PC-9 (cell line): ENCODE measurements at regions not wholly inside any gene's neighbourhood (a gene's known extent, or its start where the extent isn't known, plus 50 kb on each side); places are given as distances from the start of the nearest gene placed in this dataset.

Experiments
- BruUV-seq: library from RNA; stranded (reverse); fragments of 400-500 nt; replicated peaks from 2 replicates; lab custom pipeline; 2021; lab: Mats Ljungman, UMichigan
- CTCF ChIA-PET: fragments of 300-600 bp; sonication (Branson Sonifier 250); formaldehyde crosslinking; loops from one replicate; lab custom pipeline; 2022; ENCODE audit warnings: antibody characterized with exemption; lab: Charles Lee
- POLR2A ChIA-PET: fragments of 300-600 bp; sonication (Branson Sonifier 250); formaldehyde crosslinking; loops from one replicate; lab custom pipeline; 2022; ENCODE audit warnings: antibody characterized with exemption; ENCODE audit not compliant: unreplicated experiment; lab: Charles Lee
- DNase-seq, 2 experiments: peaks; one replicate each; pipeline versions ENCODE4 v3.0.0 to v3.0.0-alpha.2; 2015 to 2022; ENCODE audit warnings: mixed read lengths in 1 of 2
- H2AFZ ChIP-seq: fragments of 200-600 bp; sonication (generic); 2 replicates; pipeline ENCODE4 v1.8.1; 2017; ENCODE audit warnings: antibody characterized with exemption
- H3F3A ChIP-seq: fragments of 200-600 bp; sonication (generic); 2 replicates; pipeline ENCODE4 v1.8.1; 2017; ENCODE audit warnings: antibody characterized with exemption, mild to moderate bottlenecking, low read depth; ENCODE audit not compliant: insufficient read depth
- H3K27ac ChIP-seq: fragments of 200-600 bp; sonication (generic); 2 replicates; pipeline ENCODE4 v1.6.1; 2016; ENCODE audit warnings: mixed run types
- H3K27me3 ChIP-seq: fragments of 200-600 bp; sonication (generic); 2 replicates; pipeline ENCODE4 v1.6.1; 2016; ENCODE audit warnings: low read depth, mixed run types; ENCODE audit not compliant: insufficient read depth
- H3K36me3 ChIP-seq: fragments of 200-600 bp; sonication (generic); 2 replicates; pipeline ENCODE4 v1.6.1; 2016; ENCODE audit warnings: low read depth, mixed run types
- H3K4me1 ChIP-seq: fragments of 200-600 bp; sonication (generic); replicated peaks from 2 replicates; pipeline ENCODE4 v1.6.1; 2016; ENCODE audit warnings: mixed run types; ENCODE audit not compliant: insufficient read depth
- H3K4me2 ChIP-seq: fragments of 200-600 bp; sonication (generic); 2 replicates; pipeline ENCODE4 v1.6.1; 2017; ENCODE audit warnings: mixed run types
- H3K4me3 ChIP-seq: fragments of 200-600 bp; sonication (generic); 2 replicates; pipeline ENCODE4 v1.6.1; 2016; ENCODE audit warnings: mixed run types
- H3K79me2 ChIP-seq: fragments of 200-600 bp; sonication (generic); 2 replicates; pipeline ENCODE4 v1.6.1; 2017; ENCODE audit warnings: low read depth, mixed run types
- H3K9me2 ChIP-seq: fragments of 200-600 bp; sonication (generic); 2 replicates; pipeline ENCODE4 v1.8.1; 2017; ENCODE audit warnings: mild to moderate bottlenecking; ENCODE audit not compliant: insufficient read depth
- H3K9me3 ChIP-seq: fragments of 200-600 bp; sonication (generic); 2 replicates; pipeline ENCODE4 v1.8.1; 2016; ENCODE audit warnings: low read depth; ENCODE audit not compliant: insufficient read depth
- H4K20me1 ChIP-seq: fragments of 200-600 bp; sonication (generic); 2 replicates; pipeline ENCODE4 v1.8.1; 2017; ENCODE audit not compliant: insufficient read depth
- CTCF ChIP-seq: fragments of 200-600 bp; sonication (generic); conservative IDR thresholded peaks from 2 replicates; pipeline ENCODE4 v1.6.1; 2017; ENCODE audit warnings: mixed run types, antibody characterized with exemption, mild to moderate bottlenecking, moderate library complexity
- EZH2 ChIP-seq: fragments of 200-600 bp; sonication (generic); IDR thresholded peaks from 2 replicates; pipeline ENCODE4 v1.8.0; 2017; ENCODE audit warnings: antibody characterized with exemption, low read depth
- intact Hi-C: fragments of 100-400 bp; cut with micrococcal nuclease; formaldehyde crosslinking; loops from one replicate; pipeline ENCODE4 v1.10.0; 2022; ENCODE audit not compliant: unreplicated experiment

DNA sequence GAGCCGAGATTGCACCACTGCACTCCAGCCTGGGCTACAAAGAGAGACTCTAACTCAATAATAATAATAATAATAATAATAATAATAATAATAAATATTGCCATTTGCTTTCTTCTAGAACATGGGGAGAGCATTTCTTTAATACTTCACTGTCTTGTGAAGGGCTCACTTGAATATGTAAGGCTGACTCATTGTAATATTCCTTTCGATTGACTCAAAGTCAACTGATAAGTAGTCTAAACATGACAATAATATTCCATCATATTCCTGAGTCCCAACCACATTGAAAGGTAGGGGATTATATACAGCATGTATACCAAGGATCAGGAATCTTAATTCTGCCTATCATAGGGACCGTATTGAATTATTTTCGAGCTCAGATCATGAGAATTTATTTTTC, 949.2 kb downstream of the DSC3 start:
- no peaks in the 10 kb centered on the region for H3K4me1 ChIP-seq
- no peak overlapping the region for H2AFZ ChIP-seq
- H3K79me2 ChIP-seq = no peaks in the 10 kb centered on the region
- H3K9me3 ChIP-seq = no peaks in the 10 kb centered on the region
- TF ChIP-seq CTCF = no peak
- ChIA-PET POLR2A (no interaction called here), CTCF (no interaction called here)
- no peak overlapping the region for H3K27ac ChIP-seq
- no peaks in the 10 kb centered on the region for H3K27me3 ChIP-seq
- H3K36me3 ChIP-seq = no peaks in the 10 kb centered on the region
- no peak overlapping the region for H3K4me3 ChIP-seq
- H3K9me2 ChIP-seq = no peaks in the 10 kb centered on the region
- intact Hi-C loops = no loop called here
- H3K4me2 ChIP-seq = no peak overlapping the region
- BruUV-seq = no TSS peak
- H3F3A ChIP-seq = no peaks in the 10 kb centered on the region
- DNase-seq = no peak
- H4K20me1 ChIP-seq = no peaks in the 10 kb centered on the region

- H3K27me3 ChIP-seq = no peaks in the 10 kb centered on the region
- no peak for DNase-seq
- H3K4me3 ChIP-seq = no peak overlapping the region
- no peak overlapping the region for H3K4me2 ChIP-seq
- no peak overlapping the region for H3K27ac ChIP-seq
- H3F3A ChIP-seq = no peaks in the 10 kb centered on the region
- no peaks in the 10 kb centered on the region for H3K9me2 ChIP-seq
- no peaks in the 10 kb centered on the region for H4K20me1 ChIP-seq
- no peaks in the 10 kb centered on the region for H3K79me2 ChIP-seq
- no TSS peak for BruUV-seq
- POLR2A ChIA-PET = no interaction called here
- CTCF ChIA-PET = no interaction called here
- no peak for TF ChIP-seq CTCF
- no peak for TF ChIP-seq EZH2
- intact Hi-C loops = no loop called here
- no peaks in the 10 kb centered on the region for H3K4me1 ChIP-seq
- H2AFZ ChIP-seq = no peak overlapping the region
- H3K36me3 ChIP-seq = no peaks in the 10 kb centered on the region
- no peaks in the 10 kb centered on the region for H3K9me3 ChIP-seq
Measured at GRCh38 chr18:30088238-30089015, 954.1 kb downstream of the DSC3 start.

DNA sequence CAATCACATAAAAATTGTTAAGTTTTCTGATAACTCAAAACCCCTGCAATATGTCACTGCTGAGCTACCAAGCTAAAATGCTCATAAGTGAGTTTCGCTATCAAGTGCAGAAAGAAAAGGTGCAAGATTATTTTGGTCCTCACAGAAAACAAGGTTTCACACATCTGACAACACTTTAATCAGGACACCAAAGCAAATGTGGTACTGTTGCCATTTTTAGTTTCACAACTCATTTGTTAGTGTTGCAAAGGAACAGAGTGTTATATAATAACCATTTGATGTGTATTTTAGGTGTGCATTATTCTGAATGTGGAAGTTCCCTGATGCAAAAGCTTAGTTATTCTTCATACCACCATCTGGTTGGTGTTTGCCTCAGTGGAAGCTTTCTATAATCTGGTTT, 956.2 kb downstream of the DSC3 start:
- Histone ChIP-seq H3K79me2 (no peaks in the 10 kb centered on the region), H3K4me1 (no peaks in the 10 kb centered on the region), H3K27ac (no peak overlapping the region), H3K36me3 (no peaks in the 10 kb centered on the region), H3K9me3 (no peaks in the 10 kb centered on the region), H2AFZ (no peak overlapping the region), H3K4me2 (no peak overlapping the region), H3K27me3 (no peaks in the 10 kb centered on the region), H3K4me3 (no peak overlapping the region), H3K9me2 (no peaks in the 10 kb centered on the region), H4K20me1 (no peaks in the 10 kb centered on the region), H3F3A (no peaks in the 10 kb centered on the region)
- POLR2A ChIA-PET = no interaction called here
- no peak for TF ChIP-seq EZH2
- TF ChIP-seq CTCF = no peak
- CTCF ChIA-PET = no interaction called here
- intact Hi-C loops = no loop called here
- BruUV-seq = no TSS peak
- no peak for DNase-seq
